SK-N-SH treated with all-trans-retinoic acid at 6 μM for 48 hours (cell line): ENCODE measurements at regions not wholly inside any gene's neighbourhood (a gene's known extent, or its start where the extent isn't known, plus 50 kb on each side); places are given as distances from the start of the nearest gene placed in this dataset.

Experiments used
- ARNTL ChIP-seq: fragments of 450-650 bp; formaldehyde crosslinking; IDR thresholded peaks from 2 replicates; pipeline ENCODE4 v1.5.0; 2020; ENCODE audit warnings: low read depth, mild to moderate bottlenecking, moderate library complexity, borderline replicate concordance
- CREB5 ChIP-seq: fragments of 250-450 bp; sonication (Bioruptor Pico); IDR thresholded peaks from 2 replicates; pipeline ENCODE4 v1.5.1; 2020; ENCODE audit warnings: low read depth, mild to moderate bottlenecking, moderate library complexity
- CSRNP3 ChIP-seq: fragments of 250-450 bp; sonication (Bioruptor Pico); IDR thresholded peaks from 2 replicates; pipeline ENCODE4 v1.5.1; 2021; ENCODE audit warnings: mild to moderate bottlenecking, moderate library complexity
- OSR1 ChIP-seq: fragments of 250-450 bp; sonication (Bioruptor Pico); IDR thresholded peaks from 2 replicates; pipeline ENCODE4 v1.8.0; 2022; ENCODE audit warnings: moderate library complexity, mild to moderate bottlenecking, inconsistent platforms
- POU6F1 ChIP-seq: fragments of 250-450 bp; sonication (Bioruptor Pico); IDR thresholded peaks from 2 replicates; pipeline ENCODE4 v1.8.0; 2021; ENCODE audit warnings: low read depth, mild to moderate bottlenecking, moderate library complexity, borderline replicate concordance
- RARB ChIP-seq: fragments of 250-450 bp; sonication (Bioruptor Pico); IDR thresholded peaks from 2 replicates; pipeline ENCODE4 v1.8.0; 2021; ENCODE audit warnings: mild to moderate bottlenecking, moderate library complexity
- SNAI2 ChIP-seq: fragments of 250-450 bp; sonication (Bioruptor Pico); IDR thresholded peaks from 2 replicates; pipeline ENCODE4 v1.5.0; 2020; ENCODE audit warnings: mild to moderate bottlenecking, moderate library complexity
- ZFP30 ChIP-seq: fragments of 450-650 bp; formaldehyde crosslinking; IDR thresholded peaks from 2 replicates; pipeline ENCODE4 v1.5.0; 2022; ENCODE audit warnings: mild to moderate bottlenecking, moderate library complexity

- TF ChIP-seq CREB5 (CRISPR knock-in tag) = no peak
- TF ChIP-seq ARNTL (CRISPR knock-in tag) = no peak
- TF ChIP-seq CSRNP3 = no peak
- TF ChIP-seq RARB = no peak
- TF ChIP-seq POU6F1 = no peak
- no peak for TF ChIP-seq ZFP30
- no peak for TF ChIP-seq SNAI2 (CRISPR knock-in tag)
- no peak for TF ChIP-seq OSR1 (CRISPR knock-in tag)
Observed at GRCh38 chr4:43882470-43882869, 566.1 kb downstream of the KCTD8 start.
